Endothelial cell of umbilical vein (primary cell): ENCODE measurements at regions not wholly inside any gene's neighbourhood (a gene's known extent, or its start where the extent isn't known, plus 50 kb on each side); places are given as distances from the start of the nearest gene placed in this dataset.

ENCODE experiments used
- BruUV-seq: library from RNA; stranded (reverse); fragments of 400-500 nt; replicated peaks from 2 replicates; lab custom pipeline; 2021; lab: Mats Ljungman, UMichigan
- CTCF ChIA-PET: fragments of 300-600, 350-600 bp; sonication (Branson Sonifier 250); formaldehyde crosslinking; loops from one replicate; lab custom pipeline; 2021; ENCODE audit warnings: antibody characterized with exemption, inconsistent platforms; lab: Charles Lee
- POLR2A ChIA-PET: fragments of 300-600, 350-600 bp; sonication (Branson Sonifier 250); formaldehyde crosslinking; loops from one replicate; lab custom pipeline; 2021; ENCODE audit warnings: antibody characterized with exemption, inconsistent platforms; lab: Charles Lee
- DNase-seq: peaks from one replicate; pipeline ENCODE4 v3.0.0-alpha.2; 2011; ENCODE audit warnings: low read depth, low spot score
- FAIRE-seq: peaks from 2 replicates; lab custom pipeline; 2011; peaks lifted over from hg19 to GRCh38; lab: Jason Lieb, UNC
- H2AFZ ChIP-seq: 2 replicates; pipeline ENCODE4 v1.6.0; 2012; ENCODE audit warnings: low read depth, low read length, control low read depth, inconsistent platforms
- H3K27ac ChIP-seq: 2 replicates; pipeline ENCODE4 v1.5.1; 2011; ENCODE audit warnings: low read depth, mild to moderate bottlenecking, control low read depth, low read length, moderate library complexity; ENCODE audit not compliant: insufficient read depth
- H3K27me3 ChIP-seq, 2 experiments: 2 replicates each; pipeline versions ENCODE4 v1.6.0 to v1.6.1; 2011; ENCODE audit warnings: low read length in 2 of 2, mixed read lengths in 1 of 2; ENCODE audit not compliant: control insufficient read depth in 2 of 2, insufficient read depth in 2 of 2
- H3K36me3 ChIP-seq, 2 experiments: 2 replicates in 1 of 2; 3 replicates in 1 of 2; pipeline ENCODE4 v1.5.1; 2011; ENCODE audit warnings: low read length in 2 of 2, mild to moderate bottlenecking in 1 of 2, moderate library complexity in 1 of 2; ENCODE audit not compliant: control insufficient read depth in 2 of 2, insufficient read depth in 2 of 2; ENCODE audit errors: extremely low read depth in 1 of 2
- H3K4me1 ChIP-seq: 3 replicates; pipeline ENCODE4 v1.5.1; 2011; ENCODE audit warnings: mild to moderate bottlenecking, low read length; ENCODE audit not compliant: control insufficient read depth, insufficient read depth; ENCODE audit errors: extremely low read depth
- H3K4me2 ChIP-seq: 2 replicates; pipeline ENCODE4 v1.6.1; 2011; ENCODE audit warnings: low read length, control low read depth, mixed read lengths; ENCODE audit not compliant: insufficient read depth
- H3K4me3 ChIP-seq, 3 experiments: fragments of 200-600 bp in 1 of 3; sonication (generic), shearing (Covaris generic) in 1 of 3; replicated peaks in 1 of 3; 2 replicates each; pipeline ENCODE4 v1.5.1; 2011 to 2016; ENCODE audit warnings: control low read depth in 3 of 3, low read length in 3 of 3, mild to moderate bottlenecking in 2 of 3, inconsistent platforms in 1 of 3, low read depth in 1 of 3, moderate library complexity in 1 of 3; ENCODE audit not compliant: insufficient read depth in 1 of 3
- H3K79me2 ChIP-seq: 2 replicates; pipeline ENCODE4 v1.6.0; 2012; ENCODE audit warnings: low read length, inconsistent platforms; ENCODE audit not compliant: control insufficient read depth, insufficient read depth
- H3K9ac ChIP-seq: replicated peaks from 2 replicates; pipeline ENCODE3; 2011; ENCODE audit warnings: low read length, control low read depth; ENCODE audit not compliant: insufficient read depth; ENCODE audit errors: extremely low read depth
- H3K9me1 ChIP-seq: replicated peaks from 3 replicates; pipeline ENCODE4 v1.6.0; 2011; ENCODE audit warnings: mild to moderate bottlenecking, low read length; ENCODE audit not compliant: control insufficient read depth, insufficient read depth; ENCODE audit errors: extremely low read depth
- H3K9me3 ChIP-seq: replicated peaks from 2 replicates; pipeline ENCODE4 v1.5.1; 2012; ENCODE audit warnings: low read length, inconsistent platforms; ENCODE audit not compliant: control insufficient read depth, insufficient read depth
- H4K20me1 ChIP-seq: replicated peaks from 2 replicates; pipeline ENCODE3; 2011; ENCODE audit warnings: mild to moderate bottlenecking, low read length; ENCODE audit not compliant: control insufficient read depth, insufficient read depth; ENCODE audit errors: extremely low read depth
- EZH2 ChIP-seq: IDR thresholded peaks from 2 replicates; pipeline ENCODE4 v1.6.1; 2012; ENCODE audit warnings: borderline replicate concordance, low read depth, mild to moderate bottlenecking, moderate library complexity, low read length, inconsistent platforms; ENCODE audit not compliant: severe bottlenecking
- FOS ChIP-seq: IDR thresholded peaks from 2 replicates; pipeline ENCODE4 v1.6.1; 2011; ENCODE audit warnings: mild to moderate bottlenecking, low read length, moderate library complexity, borderline replicate concordance; ENCODE audit not compliant: insufficient read depth
- GATA2 ChIP-seq: IDR thresholded peaks from 2 replicates; pipeline ENCODE4 v1.7.0; 2011; ENCODE audit warnings: low read depth, mild to moderate bottlenecking, moderate library complexity, mixed read lengths, low read length; ENCODE audit not compliant: insufficient read length, insufficient read depth
- JUN ChIP-seq: IDR thresholded peaks from 2 replicates; pipeline ENCODE4 v1.6.1; 2011; ENCODE audit warnings: borderline replicate concordance, low read depth; ENCODE audit not compliant: insufficient read length, insufficient read depth
- MYC ChIP-seq: IDR thresholded peaks from one replicate; pipeline ENCODE4 v1.6.1; 2011; ENCODE audit warnings: mild to moderate bottlenecking, low read depth, low read length
- POLR2A ChIP-seq: IDR thresholded peaks from 2 replicates; pipeline ENCODE4 v1.6.1; 2012; ENCODE audit warnings: low read depth, mild to moderate bottlenecking, control low read depth, low read length
- POLR2AphosphoS5 ChIP-seq: IDR thresholded peaks from 2 replicates; pipeline ENCODE4 v1.6.1; 2012; ENCODE audit warnings: low read depth, mild to moderate bottlenecking, control low read depth, low read length, moderate library complexity; ENCODE audit not compliant: insufficient read depth
- dilution Hi-C: fragments of 300-500 bp; cut with MboI; formaldehyde crosslinking; loops from one replicate; pipeline ENCODE4 v1.15.0; 2019; ENCODE audit warnings: low sequenced_read_pairs; ENCODE audit not compliant: extremely low pct_ligation_motif_present
- intact Hi-C: fragments of 100-400 bp; cut with micrococcal nuclease; formaldehyde crosslinking; loops from one replicate; pipeline ENCODE4 v1.10.0; 2022
- TF ChIP-seq, protein P1 (sequence below): IDR thresholded peaks from 2 replicates; pipeline ENCODE4 v1.6.1; 2011; ENCODE audit not compliant: insufficient read depth, insufficient read length
- TF ChIP-seq, protein P2 (sequence below), 2 donors: IDR thresholded peaks; 1 replicate in 1 of 2; 2 replicates in 1 of 2; pipeline ENCODE4 v1.5.1; 2011; ENCODE audit warnings: low read length in 2 of 2, mild to moderate bottlenecking in 2 of 2, moderate library complexity in 2 of 2, control low read depth in 1 of 2, inconsistent platforms in 1 of 2, low read depth in 1 of 2; ENCODE audit not compliant: insufficient read depth in 1 of 2; ENCODE audit errors: extremely low read depth in 1 of 2

DNA sequence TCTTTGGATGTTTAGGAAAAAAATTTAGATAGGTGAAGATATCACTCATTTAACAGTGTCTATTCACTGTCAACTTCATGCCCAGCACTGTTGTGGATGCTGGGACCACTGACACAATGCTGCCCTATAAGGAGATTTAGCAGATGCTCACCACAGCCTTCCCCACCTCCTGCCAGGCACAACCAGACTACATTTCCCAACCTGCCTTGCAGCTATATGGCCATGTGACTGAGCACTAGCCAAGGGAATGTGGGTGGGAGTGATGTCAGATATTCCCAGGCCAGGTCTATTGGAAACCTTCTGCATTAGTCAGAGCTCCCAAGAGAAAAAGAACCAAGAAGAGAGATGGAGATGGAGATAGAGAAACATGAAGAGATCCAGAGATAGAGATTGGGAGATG, 302.6 kb upstream of the TAS2R1 start:
- Histone ChIP-seq H3K79me2 (no peaks in the 10 kb centered on the region), H3K9ac (no peak overlapping the region), H3K4me2 (no peak overlapping the region), H3K4me3 (no peak overlapping the region), H3K36me3 (no peaks in the 10 kb centered on the region), H3K27me3 (no peaks in the 10 kb centered on the region), H3K27ac (no peak overlapping the region), H2AFZ (no peak overlapping the region), H3K4me1 (no peaks in the 10 kb centered on the region), H3K9me1 (no peaks in the 10 kb centered on the region), H3K9me3 (peaks cover 2% of the 10 kb centered on the region), H4K20me1 (no peaks in the 10 kb centered on the region)
- no TSS peak for BruUV-seq
- intact Hi-C loops (no loop called here), dilution Hi-C loops (no loop called here)
- ChIA-PET POLR2A (no interaction called here), CTCF (no interaction called here)
- FAIRE-seq (no peak), DNase-seq (no peak)
- TF ChIP-seq, protein P1, sequence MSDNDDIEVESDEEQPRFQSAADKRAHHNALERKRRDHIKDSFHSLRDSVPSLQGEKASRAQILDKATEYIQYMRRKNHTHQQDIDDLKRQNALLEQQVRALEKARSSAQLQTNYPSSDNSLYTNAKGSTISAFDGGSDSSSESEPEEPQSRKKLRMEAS: no peak
- TF ChIP-seq MYC (no peak), GATA2 (no peak), POLR2AphosphoS5 (no peak), EZH2 (no peak), JUN (no peak), POLR2A (no peak), FOS (no peak)
- TF ChIP-seq, protein P2, sequence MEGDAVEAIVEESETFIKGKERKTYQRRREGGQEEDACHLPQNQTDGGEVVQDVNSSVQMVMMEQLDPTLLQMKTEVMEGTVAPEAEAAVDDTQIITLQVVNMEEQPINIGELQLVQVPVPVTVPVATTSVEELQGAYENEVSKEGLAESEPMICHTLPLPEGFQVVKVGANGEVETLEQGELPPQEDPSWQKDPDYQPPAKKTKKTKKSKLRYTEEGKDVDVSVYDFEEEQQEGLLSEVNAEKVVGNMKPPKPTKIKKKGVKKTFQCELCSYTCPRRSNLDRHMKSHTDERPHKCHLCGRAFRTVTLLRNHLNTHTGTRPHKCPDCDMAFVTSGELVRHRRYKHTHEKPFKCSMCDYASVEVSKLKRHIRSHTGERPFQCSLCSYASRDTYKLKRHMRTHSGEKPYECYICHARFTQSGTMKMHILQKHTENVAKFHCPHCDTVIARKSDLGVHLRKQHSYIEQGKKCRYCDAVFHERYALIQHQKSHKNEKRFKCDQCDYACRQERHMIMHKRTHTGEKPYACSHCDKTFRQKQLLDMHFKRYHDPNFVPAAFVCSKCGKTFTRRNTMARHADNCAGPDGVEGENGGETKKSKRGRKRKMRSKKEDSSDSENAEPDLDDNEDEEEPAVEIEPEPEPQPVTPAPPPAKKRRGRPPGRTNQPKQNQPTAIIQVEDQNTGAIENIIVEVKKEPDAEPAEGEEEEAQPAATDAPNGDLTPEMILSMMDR (IDR thresholded peaks at IDR 0.05; ENCODE audit: extremely low read depth in 1 of 2, insufficient read depth in 1 of 2, low read depth in 1 of 2, low read length in 2 of 2): no peak
